GM18517 (cell line): ENCODE measurements at regions not wholly inside any gene's neighbourhood (a gene's known extent, or its start where the extent isn't known, plus 50 kb on each side); places are given as distances from the start of the nearest gene placed in this dataset.
"Not testable (repeated sequence)": the region's sequence is repeated elsewhere in the genome, so short reads cannot be mapped to it uniquely, and the experiment has no call there.

Source experiments
- ATAC-seq: cut with Tn5 transposase; IDR thresholded peaks from one replicate; pipeline ENCODE4 v1.9.1; 2021; ENCODE audit warnings: mild to moderate bottlenecking, moderate library complexity; ENCODE audit not compliant: unreplicated experiment

DNA sequence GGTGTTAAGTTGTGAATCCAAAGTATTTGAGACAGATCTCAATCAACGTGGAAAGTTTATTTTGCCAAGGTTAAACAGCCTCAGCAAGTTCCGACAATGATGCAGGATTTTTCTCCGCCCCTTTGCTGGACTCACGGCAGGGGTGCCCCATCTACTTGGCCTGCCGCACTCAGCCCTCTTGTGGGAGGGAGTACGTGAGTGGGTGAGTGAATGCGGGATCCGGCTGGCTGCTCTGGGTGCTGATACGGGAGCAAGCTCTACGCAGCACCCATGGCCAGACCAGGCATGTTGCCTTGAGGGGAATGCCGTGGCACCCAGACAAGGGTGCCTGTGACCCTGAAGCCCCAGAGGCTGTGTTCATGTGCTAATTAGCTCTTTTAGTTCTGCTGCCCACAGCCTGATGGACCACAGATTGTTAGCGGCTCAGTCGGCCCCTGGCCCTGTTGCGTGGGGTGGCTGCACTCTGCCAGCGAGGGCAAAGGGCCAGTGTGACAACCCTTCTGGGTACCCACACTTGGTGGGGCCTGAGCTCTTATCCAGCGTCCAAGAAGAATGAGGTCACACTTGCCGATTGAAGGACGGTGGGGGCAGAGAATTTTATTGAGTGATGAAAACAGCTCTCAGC lies 81.2 kb upstream of the FAM153A start:
- not testable (repeated sequence) for ATAC-seq

DNA sequence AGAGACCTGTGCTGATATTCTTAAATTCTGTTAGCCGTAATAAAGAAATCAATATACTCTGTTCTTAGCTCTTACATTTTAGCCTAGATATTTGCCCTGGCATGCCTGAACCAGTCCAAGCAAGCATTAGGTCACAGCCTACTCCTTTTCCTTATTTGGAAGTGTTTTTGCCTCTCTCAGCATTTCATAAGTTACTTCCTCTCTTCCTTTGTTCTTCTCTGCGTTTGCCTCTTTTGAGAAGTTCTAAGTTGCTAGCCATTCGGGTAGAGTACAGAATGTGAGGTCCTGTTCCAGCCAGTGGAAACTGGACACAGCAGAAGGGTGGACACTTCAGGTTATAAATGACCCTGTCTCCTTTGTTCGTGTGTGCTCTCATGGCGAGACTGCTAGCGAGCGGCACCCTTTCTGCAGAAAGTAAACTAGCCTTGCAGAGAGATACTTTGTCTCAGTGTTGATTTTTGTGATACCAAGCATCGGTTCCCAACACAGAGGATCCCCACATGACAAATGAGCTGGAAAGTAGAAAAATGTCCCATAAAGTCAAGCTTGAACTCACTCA lies 75.0 kb upstream of the FAM153A start:
- not testable (repeated sequence) for ATAC-seq

DNA sequence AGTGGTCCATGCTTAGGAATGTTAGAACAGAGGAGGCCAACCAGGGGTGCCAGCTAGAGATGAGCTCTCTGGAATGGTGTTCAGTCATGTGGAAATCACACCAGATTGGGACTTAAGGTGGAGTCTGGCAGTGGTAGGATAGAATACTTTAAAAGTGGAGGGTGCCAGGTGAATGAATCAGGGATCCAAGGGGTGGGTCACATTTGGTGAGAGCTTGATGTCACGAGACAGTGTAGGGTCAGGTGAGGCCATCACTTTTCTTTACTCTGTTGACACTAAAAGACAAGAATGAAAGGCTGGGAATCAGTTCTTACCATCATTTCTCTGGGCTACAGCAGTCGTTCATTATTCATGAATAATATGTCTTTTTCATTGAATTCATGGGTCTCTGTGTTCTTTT lies 73.8 kb upstream of the FAM153A start:
- not testable (repeated sequence) for ATAC-seq

DNA sequence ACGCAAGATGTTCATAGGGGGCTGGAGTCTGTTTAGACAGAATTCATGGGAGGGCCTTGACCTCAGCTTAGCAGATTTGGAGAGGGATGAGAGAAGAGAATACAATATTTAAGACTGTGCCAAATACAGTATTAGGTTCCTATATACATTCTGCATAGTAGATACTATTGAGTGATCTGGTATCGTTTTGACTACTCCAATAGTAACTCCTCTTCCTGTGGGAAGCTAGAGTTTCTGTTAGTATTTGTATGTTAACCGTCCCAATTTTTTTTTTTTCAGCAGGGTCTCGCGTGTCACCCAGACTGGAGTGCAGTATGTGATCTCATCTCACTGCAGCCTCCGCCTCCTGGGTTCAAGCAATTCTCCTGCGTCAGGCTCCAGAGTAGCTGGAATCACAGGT lies 65.2 kb upstream of the FAM153A start:
- ATAC-seq, result not testable (repeated sequence)

DNA sequence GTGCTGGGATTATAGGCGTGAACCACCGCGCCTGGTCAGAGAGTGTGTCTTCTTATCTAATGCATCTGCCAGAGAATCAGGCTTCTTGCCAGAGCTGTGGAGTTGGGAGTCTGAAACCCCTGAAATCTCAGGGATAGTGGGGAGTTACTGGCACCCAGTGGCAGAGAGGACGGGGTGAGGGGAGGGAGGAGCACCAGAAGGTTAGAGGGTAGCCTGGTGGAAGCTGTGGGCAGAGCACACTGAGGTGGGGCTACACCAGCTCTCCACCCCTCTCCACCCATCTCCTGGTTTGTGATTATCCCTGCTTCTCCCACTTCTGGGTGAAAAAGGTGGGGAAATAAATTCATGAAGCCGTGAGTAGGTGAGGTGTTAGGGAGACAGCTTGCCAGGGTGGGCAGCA lies 63.9 kb upstream of the FAM153A start:
- not testable (repeated sequence) for ATAC-seq

GRCh38 chr5:177845906-177846305 lies 63.2 kb upstream of the FAM153A start:
- ATAC-seq, result not testable (repeated sequence)

- not testable (repeated sequence) for ATAC-seq
Observed at GRCh38 chr5:177836191-177836590, 53.5 kb upstream of the FAM153A start.
